C4-2B (cell line): ENCODE measurements at regions not wholly inside any gene's neighbourhood (a gene's known extent, or its start where the extent isn't known, plus 50 kb on each side); places are given as distances from the start of the nearest gene placed in this dataset.

Source experiments
- ZFX ChIP-seq: fragments of 450-650 bp; IDR thresholded peaks from 2 replicates; pipeline ENCODE4 v1.6.1; 2017
- TF ChIP-seq, protein P1 (sequence below): fragments of 450-650 bp; conservative IDR thresholded peaks from 2 replicates; pipeline ENCODE4 v1.5.1; 2017; ENCODE audit warnings: mild to moderate bottlenecking

DNA sequence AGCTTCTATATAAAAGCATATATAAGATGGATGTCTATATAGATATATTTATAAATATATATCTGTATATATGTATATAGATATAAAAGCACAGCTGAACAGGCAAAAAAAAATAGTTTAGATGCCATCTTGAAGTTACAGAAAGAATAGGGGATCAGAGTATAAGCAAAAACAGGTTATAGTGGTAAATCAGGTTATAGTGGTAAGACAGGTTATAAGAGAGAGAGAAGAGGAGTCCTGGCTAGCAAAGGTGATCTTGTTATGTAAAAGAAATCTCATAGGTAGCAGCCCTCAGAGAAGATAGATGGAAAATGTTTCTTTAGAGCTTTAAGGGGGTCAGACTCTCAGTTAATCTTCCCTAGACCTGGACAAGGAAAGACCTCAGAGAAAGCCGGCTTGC lies 1263.1 kb downstream of the PCDH7 start:
- TF ChIP-seq, protein P1, sequence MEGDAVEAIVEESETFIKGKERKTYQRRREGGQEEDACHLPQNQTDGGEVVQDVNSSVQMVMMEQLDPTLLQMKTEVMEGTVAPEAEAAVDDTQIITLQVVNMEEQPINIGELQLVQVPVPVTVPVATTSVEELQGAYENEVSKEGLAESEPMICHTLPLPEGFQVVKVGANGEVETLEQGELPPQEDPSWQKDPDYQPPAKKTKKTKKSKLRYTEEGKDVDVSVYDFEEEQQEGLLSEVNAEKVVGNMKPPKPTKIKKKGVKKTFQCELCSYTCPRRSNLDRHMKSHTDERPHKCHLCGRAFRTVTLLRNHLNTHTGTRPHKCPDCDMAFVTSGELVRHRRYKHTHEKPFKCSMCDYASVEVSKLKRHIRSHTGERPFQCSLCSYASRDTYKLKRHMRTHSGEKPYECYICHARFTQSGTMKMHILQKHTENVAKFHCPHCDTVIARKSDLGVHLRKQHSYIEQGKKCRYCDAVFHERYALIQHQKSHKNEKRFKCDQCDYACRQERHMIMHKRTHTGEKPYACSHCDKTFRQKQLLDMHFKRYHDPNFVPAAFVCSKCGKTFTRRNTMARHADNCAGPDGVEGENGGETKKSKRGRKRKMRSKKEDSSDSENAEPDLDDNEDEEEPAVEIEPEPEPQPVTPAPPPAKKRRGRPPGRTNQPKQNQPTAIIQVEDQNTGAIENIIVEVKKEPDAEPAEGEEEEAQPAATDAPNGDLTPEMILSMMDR: no peak
- no peak for TF ChIP-seq ZFX
